SK-N-SH treated with all-trans-retinoic acid at 6 μM for 48 hours (cell line): ENCODE measurements at regions not wholly inside any gene's neighbourhood (a gene's known extent, or its start where the extent isn't known, plus 50 kb on each side); places are given as distances from the start of the nearest gene placed in this dataset.
"Not testable (repeated sequence)": the region's sequence is repeated elsewhere in the genome, so short reads cannot be mapped to it uniquely, and the experiment has no call there.

ENCODE experiments used
- RARB ChIP-seq: fragments of 250-450 bp; sonication (Bioruptor Pico); IDR thresholded peaks from 2 replicates; pipeline ENCODE4 v1.8.0; 2021; ENCODE audit warnings: mild to moderate bottlenecking, moderate library complexity
- TF ChIP-seq, protein P1 (sequence below): fragments of 250-450 bp; sonication (Bioruptor Pico); IDR thresholded peaks from 2 replicates; pipeline ENCODE4 v1.5.1; 2020; ENCODE audit warnings: low read depth, mild to moderate bottlenecking, moderate library complexity

DNA sequence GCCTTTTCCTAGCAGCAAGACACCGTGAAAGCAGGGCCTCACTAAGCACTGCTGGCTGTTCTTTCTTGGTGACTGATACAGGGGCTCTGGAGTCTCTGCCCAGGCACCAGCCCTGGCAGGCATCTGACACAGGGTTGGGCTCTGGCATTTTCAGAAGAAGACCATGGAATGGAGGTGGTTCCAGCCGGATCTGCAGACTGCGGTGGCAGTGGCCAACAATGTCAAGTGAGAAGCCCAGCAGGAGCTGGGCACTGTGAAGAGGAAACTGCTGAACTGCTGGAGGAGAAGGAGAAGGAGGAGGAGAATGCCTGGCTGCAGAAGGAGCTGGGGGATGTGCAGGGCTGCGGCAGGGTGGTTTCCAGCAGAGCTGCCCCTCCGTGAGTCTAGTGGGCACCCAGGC is 101.8 kb downstream of the TBC1D26 start:
- TF ChIP-seq, protein P1, sequence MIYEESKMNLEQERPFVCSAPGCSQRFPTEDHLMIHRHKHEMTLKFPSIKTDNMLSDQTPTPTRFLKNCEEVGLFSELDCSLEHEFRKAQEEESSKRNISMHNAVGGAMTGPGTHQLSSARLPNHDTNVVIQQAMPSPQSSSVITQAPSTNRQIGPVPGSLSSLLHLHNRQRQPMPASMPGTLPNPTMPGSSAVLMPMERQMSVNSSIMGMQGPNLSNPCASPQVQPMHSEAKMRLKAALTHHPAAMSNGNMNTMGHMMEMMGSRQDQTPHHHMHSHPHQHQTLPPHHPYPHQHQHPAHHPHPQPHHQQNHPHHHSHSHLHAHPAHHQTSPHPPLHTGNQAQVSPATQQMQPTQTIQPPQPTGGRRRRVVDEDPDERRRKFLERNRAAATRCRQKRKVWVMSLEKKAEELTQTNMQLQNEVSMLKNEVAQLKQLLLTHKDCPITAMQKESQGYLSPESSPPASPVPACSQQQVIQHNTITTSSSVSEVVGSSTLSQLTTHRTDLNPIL (CRISPR knock-in tag), result not testable (repeated sequence)
- not testable (repeated sequence) for TF ChIP-seq RARB (CRISPR knock-in tag)
